H1 (cell line): ENCODE measurements at regions not wholly inside any gene's neighbourhood (a gene's known extent, or its start where the extent isn't known, plus 50 kb on each side); places are given as distances from the start of the nearest gene placed in this dataset.

Source experiments
- CTCF ChIA-PET: fragments of 300-600 bp; sonication (Branson Sonifier 250); formaldehyde crosslinking; loops from one replicate; lab custom pipeline; 2021; ENCODE audit not compliant: partially characterized antibody; lab: Charles Lee
- POLR2A ChIA-PET: fragments of 300-600 bp; sonication (Branson Sonifier 250); formaldehyde crosslinking; loops from one replicate; lab custom pipeline; 2021; ENCODE audit warnings: inconsistent platforms; ENCODE audit not compliant: partially characterized antibody; lab: Charles Lee
- DNase-seq, 2 experiments: peaks; one replicate each; pipeline versions ENCODE4 v3.0.0 to v3.0.0-alpha.2; 2010 to 2022; ENCODE audit warnings: low spot score in 2 of 2, low read depth in 1 of 2, mixed read lengths in 1 of 2
- FAIRE-seq: peaks from 2 replicates; lab custom pipeline; 2011; peaks lifted over from hg19 to GRCh38; lab: Jason Lieb, UNC
- H2AFZ ChIP-seq: 2 replicates; pipeline ENCODE4 v1.8.1; 2012; ENCODE audit warnings: low read length, inconsistent platforms
- H2AK5ac ChIP-seq: 2 replicates; pipeline ENCODE4 v1.6.1; 2013; ENCODE audit warnings: low read depth, low read length
- H2BK120ac ChIP-seq: replicated peaks from 2 replicates; pipeline ENCODE3; 2013; ENCODE audit warnings: low read depth, low read length, inconsistent platforms
- H2BK12ac ChIP-seq: 2 replicates; pipeline ENCODE4 v1.6.1; 2013; ENCODE audit warnings: low read depth, low read length
- H2BK15ac ChIP-seq: 2 replicates; pipeline ENCODE4 v1.6.1; 2013; ENCODE audit warnings: low read length
- H2BK20ac ChIP-seq: 2 replicates; pipeline ENCODE4 v1.6.1; 2013; ENCODE audit warnings: low read length
- H2BK5ac ChIP-seq: 2 replicates; pipeline ENCODE4 v1.6.1; 2013; ENCODE audit warnings: low read depth, low read length
- H3K14ac ChIP-seq: 2 replicates; pipeline ENCODE4 v1.6.1; 2013; ENCODE audit warnings: inconsistent platforms; ENCODE audit not compliant: insufficient read length
- H3K18ac ChIP-seq: 2 replicates; pipeline ENCODE4 v1.6.1; 2013; ENCODE audit warnings: low read length; ENCODE audit errors: extremely low read depth
- H3K23ac ChIP-seq: 2 replicates; pipeline ENCODE4 v1.6.1; 2013; ENCODE audit warnings: inconsistent platforms; ENCODE audit not compliant: insufficient read length
- H3K23me2 ChIP-seq: 2 replicates; pipeline ENCODE4 v1.6.1; 2013; ENCODE audit warnings: low read depth, low read length
- H3K27ac ChIP-seq: 2 replicates; pipeline ENCODE4 v1.6.1; 2011; ENCODE audit warnings: low read depth, low read length, inconsistent platforms
- H3K27me3 ChIP-seq, 4 experiments: replicated peaks in 1 of 4; 1 replicate in 1 of 4; 2 replicates in 3 of 4; pipeline versions ENCODE4 v1.6.1 to v1.8.1; 2011 to 2013; ENCODE audit warnings: low read length in 3 of 4, mild to moderate bottlenecking in 3 of 4, inconsistent platforms in 2 of 4, mixed read lengths in 2 of 4, moderate library complexity in 1 of 4; ENCODE audit not compliant: control insufficient read depth in 3 of 4, insufficient read depth in 3 of 4; ENCODE audit errors: extremely low read depth in 1 of 4
- H3K36me3 ChIP-seq, 4 experiments: 2 replicates each; pipeline versions ENCODE4 v1.6.1 to v1.8.1; 2011 to 2013; ENCODE audit warnings: mild to moderate bottlenecking in 4 of 4, low read length in 3 of 4, moderate library complexity in 2 of 4, control low read depth in 1 of 4, inconsistent platforms in 1 of 4; ENCODE audit not compliant: insufficient read depth in 4 of 4, control insufficient read depth in 2 of 4
- H3K4ac ChIP-seq: replicated peaks from 2 replicates; pipeline ENCODE3; 2013; ENCODE audit warnings: low read length, low read depth, mixed read lengths, inconsistent platforms; ENCODE audit not compliant: insufficient read length
- H3K4me1 ChIP-seq, 4 experiments: replicated peaks in 1 of 4; 1 replicate in 1 of 4; 2 replicates in 3 of 4; pipeline versions ENCODE4 v1.6.1 to v1.8.1; 2011 to 2013; ENCODE audit warnings: low read length in 3 of 4, inconsistent platforms in 2 of 4, mixed read lengths in 1 of 4; ENCODE audit not compliant: insufficient read depth in 4 of 4, control insufficient read depth in 3 of 4
- H3K4me2 ChIP-seq, 2 experiments: 2 replicates each; pipeline versions ENCODE4 v1.6.1 to v1.8.1; 2011 to 2013; ENCODE audit warnings: low read depth in 2 of 2, low read length in 2 of 2, control low read depth in 1 of 2, inconsistent platforms in 1 of 2, mild to moderate bottlenecking in 1 of 2; ENCODE audit not compliant: insufficient read depth in 1 of 2
- H3K4me3 ChIP-seq, 4 experiments: fragments of 200-600, 300-600 bp in 1 of 4; sonication (generic), shearing (Covaris generic), sonication (Bioruptor Twin) in 1 of 4; 2 replicates each; pipeline versions ENCODE4 v1.5.1 to v1.8.1; 2011 to 2016; ENCODE audit warnings: low read length in 4 of 4, low read depth in 3 of 4, control low read depth in 2 of 4, inconsistent platforms in 2 of 4, mild to moderate bottlenecking in 2 of 4, mixed read lengths in 1 of 4, moderate library complexity in 1 of 4; ENCODE audit not compliant: insufficient read depth in 2 of 4; ENCODE audit errors: extremely low read depth in 1 of 4
- H3K56ac ChIP-seq: replicated peaks from 2 replicates; pipeline ENCODE3; 2013; ENCODE audit warnings: low read depth, mild to moderate bottlenecking, mixed read lengths, low read length, inconsistent platforms; ENCODE audit not compliant: insufficient read length
- H3K79me1 ChIP-seq: 2 replicates; pipeline ENCODE4 v1.6.1; 2013; ENCODE audit warnings: low read depth, low read length, control low read depth
- H3K79me2 ChIP-seq, 2 experiments: 2 replicates each; pipeline versions ENCODE4 v1.6.1 to v1.8.1; 2012 to 2013; ENCODE audit warnings: low read length in 2 of 2, mild to moderate bottlenecking in 2 of 2, inconsistent platforms in 1 of 2; ENCODE audit not compliant: insufficient read depth in 2 of 2, control insufficient read depth in 1 of 2
- H3K9ac ChIP-seq, 4 experiments: replicated peaks in 1 of 4; 1 replicate in 1 of 4; 2 replicates in 3 of 4; pipeline versions ENCODE4 v1.6.1 to v1.8.1; 2011 to 2013; ENCODE audit warnings: low read depth in 3 of 4, low read length in 3 of 4, control low read depth in 2 of 4, mild to moderate bottlenecking in 2 of 4, moderate library complexity in 2 of 4, inconsistent platforms in 1 of 4; ENCODE audit errors: extremely low read depth in 1 of 4
- H3K9me3 ChIP-seq, 2 experiments: 2 replicates each; pipeline versions ENCODE4 v1.6.1 to v1.8.1; 2012 to 2013; ENCODE audit warnings: mild to moderate bottlenecking in 2 of 2, moderate library complexity in 2 of 2, control low read depth in 1 of 2, inconsistent platforms in 1 of 2, low read depth in 1 of 2, low read length in 1 of 2, mixed read lengths in 1 of 2; ENCODE audit not compliant: insufficient read depth in 2 of 2
- H4K20me1 ChIP-seq, 2 experiments: replicated peaks in 1 of 2; 2 replicates each; pipeline versions ENCODE3 to v1.8.1; 2011 to 2013; ENCODE audit warnings: inconsistent platforms in 2 of 2, low read length in 2 of 2, mild to moderate bottlenecking in 1 of 2; ENCODE audit not compliant: insufficient read depth in 2 of 2, control insufficient read depth in 1 of 2
- H4K5ac ChIP-seq: 2 replicates; pipeline ENCODE4 v1.6.1; 2013; ENCODE audit warnings: low read length, low read depth, mixed read lengths, inconsistent platforms; ENCODE audit not compliant: insufficient read length
- H4K8ac ChIP-seq: 2 replicates; pipeline ENCODE4 v1.8.0; 2013; ENCODE audit warnings: mild to moderate bottlenecking, moderate library complexity, low read length, inconsistent platforms; ENCODE audit not compliant: insufficient read depth; ENCODE audit errors: extremely low read depth
- H4K91ac ChIP-seq: replicated peaks from 2 replicates; pipeline ENCODE3; 2013; ENCODE audit warnings: low read length, mixed read lengths, inconsistent platforms; ENCODE audit not compliant: insufficient read length
- BCL11A ChIP-seq, 2 experiments: IDR thresholded peaks; one replicate each; pipeline ENCODE4 v1.6.1; 2011; ENCODE audit warnings: low read depth in 2 of 2, low read length in 2 of 2, mild to moderate bottlenecking in 2 of 2
- CBX5 ChIP-seq: fragments of 300-800, 300-1000 bp; sonication (generic); IDR thresholded peaks from 2 replicates; pipeline ENCODE4 v1.7.1; 2016; ENCODE audit warnings: antibody characterized with exemption, low read length, low read depth
- CBX8 ChIP-seq: fragments of 300-800, 300-1000 bp; sonication (generic); IDR thresholded peaks from 2 replicates; pipeline ENCODE4 v1.7.1; 2016; ENCODE audit warnings: low read depth, low read length, borderline replicate concordance
- CEBPB ChIP-seq: IDR thresholded peaks from 2 replicates; pipeline ENCODE4 v1.6.1; 2012; ENCODE audit warnings: low read depth, low read length
- CHD1 ChIP-seq: IDR thresholded peaks from 2 replicates; pipeline ENCODE4 v1.6.1; 2012; ENCODE audit warnings: low read depth, low read length, improper control_type of control experiment
- EZH2 ChIP-seq: fragments of 200-600 bp; sonication (generic); IDR thresholded peaks from 2 replicates; pipeline ENCODE4 v1.7.1; 2012; ENCODE audit warnings: low read depth, mild to moderate bottlenecking, moderate library complexity, low read length, inconsistent platforms; ENCODE audit not compliant: severe bottlenecking
- JUND ChIP-seq: IDR thresholded peaks from 2 replicates; pipeline ENCODE4 v1.6.1; 2011; ENCODE audit warnings: mild to moderate bottlenecking, improper control_type of control experiment, low read length
- KDM4A ChIP-seq: IDR thresholded peaks from one replicate; pipeline ENCODE4 v1.7.1; 2012; ENCODE audit warnings: low read depth, mild to moderate bottlenecking, moderate library complexity, low read length, inconsistent platforms; ENCODE audit not compliant: severe bottlenecking
- POLR2A ChIP-seq, 2 experiments: IDR thresholded peaks; 1 replicate in 1 of 2; 2 replicates in 1 of 2; pipeline ENCODE4 v1.6.1; 2011; ENCODE audit warnings: low read depth in 2 of 2, low read length in 2 of 2, mild to moderate bottlenecking in 2 of 2; ENCODE audit errors: control extremely low read depth in 1 of 2
- POLR2AphosphoS5 ChIP-seq: IDR thresholded peaks from 2 replicates; pipeline ENCODE4 v1.6.1; 2011; ENCODE audit warnings: low read depth, low read length
- RAD21 ChIP-seq, 2 experiments: IDR thresholded peaks in 1 of 2; conservative IDR thresholded peaks in 1 of 2; 2 replicates each; pipeline ENCODE4 v1.6.1; 2011; ENCODE audit warnings: low read depth in 2 of 2, low read length in 2 of 2, improper control_type of control experiment in 1 of 2, inconsistent platforms in 1 of 2, mild to moderate bottlenecking in 1 of 2, moderate library complexity in 1 of 2
- RBBP5 ChIP-seq: IDR thresholded peaks from 2 replicates; pipeline ENCODE4 v1.7.1; 2012; ENCODE audit warnings: low read depth, mild to moderate bottlenecking, inconsistent platforms, low read length, moderate library complexity, borderline replicate concordance
- TAF1 ChIP-seq: IDR thresholded peaks from 2 replicates; pipeline ENCODE4 v1.6.1; 2011; ENCODE audit warnings: mild to moderate bottlenecking, low read depth, low read length
- WGBS, 2 experiments: shearing (Covaris generic) in 1 of 2; methylation state at CpG; one replicate each; pipeline versions ENCODE4 v1.1.6 to v1.1.7; 2013 to 2015; ENCODE audit warnings: low lambda C conversion rate in 2 of 2, mixed read lengths in 2 of 2, inconsistent platforms in 1 of 2, low coverage in 1 of 2, missing lambda C conversion rate in 1 of 2; ENCODE audit not compliant: insufficient replicate concordance in 2 of 2, insufficient coverage in 1 of 2, insufficient read length in 1 of 2; ENCODE audit errors: extremely low coverage in 1 of 2, missing lambda C conversion rate in 1 of 2; 5-methylcytosine and 5-hydroxymethylcytosine counted together
- TF ChIP-seq, protein P1 (sequence below): IDR thresholded peaks from 2 replicates; pipeline ENCODE4 v1.6.1; 2012; ENCODE audit warnings: low read length, inconsistent platforms

DNA sequence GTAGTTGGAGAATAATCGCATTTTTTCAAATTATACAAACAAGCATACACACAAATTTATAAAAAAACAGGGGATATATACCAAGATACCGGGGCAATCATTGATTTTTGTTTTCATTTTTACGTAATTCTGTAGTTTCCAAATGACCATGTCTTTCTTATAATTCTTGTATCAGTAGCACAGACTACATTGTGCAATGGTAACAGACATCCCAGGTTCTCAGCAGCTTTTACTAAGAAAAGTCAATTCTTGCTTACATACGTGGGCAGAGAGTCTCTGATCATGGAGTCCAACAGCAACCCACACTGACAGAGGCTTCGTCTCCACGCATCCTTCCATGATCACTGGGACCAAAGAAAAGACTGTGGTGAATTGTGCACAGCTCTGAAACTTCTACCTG lies 441.3 kb downstream of the TBL1XR1 start:
- Histone ChIP-seq H4K8ac (no peak overlapping the region), H2BK12ac (no peak overlapping the region), H3K23me2 (no peaks in the 10 kb centered on the region), H2BK15ac (no peak overlapping the region), H3K14ac (no peak overlapping the region), H3K4me2 (no peak overlapping the region), H4K20me1 (no peaks in the 10 kb centered on the region), H4K5ac (no peak overlapping the region), H3K23ac (no peak overlapping the region), H3K9ac (no peak overlapping the region), H3K27ac (no peak overlapping the region), H4K91ac (no peak overlapping the region), H2AK5ac (no peak overlapping the region), H3K79me1 (no peaks in the 10 kb centered on the region), H2BK120ac (no peak overlapping the region), H3K4ac (no peak overlapping the region), H2BK20ac (no peak overlapping the region), H3K27me3 (no peaks in the 10 kb centered on the region), H3K4me3 (no peak overlapping the region), H3K18ac (no peak overlapping the region), H3K79me2 (no peaks in the 10 kb centered on the region), H2AFZ (no peak overlapping the region), H3K36me3 (no peaks in the 10 kb centered on the region), H3K9me3 (no peaks in the 10 kb centered on the region), H3K56ac (no peak overlapping the region), H2BK5ac (no peak overlapping the region), H3K4me1 (no peaks in the 10 kb centered on the region)
- FAIRE-seq (no peak), DNase-seq (no peak)
- WGBS, 2 experiments: 89% methylated on average over 6 of the region's 6 CpGs; no CpG with 5 or more reads in 1 of the 2 experiments
- ChIA-PET POLR2A (no interaction called here), CTCF (interaction anchor here (0.6 kb wide), 1 partner anchor 20 kb away, joined by 3 read pairs; no protein-coding TSS in a partner anchor)
- TF ChIP-seq BCL11A (IDR thresholded peaks at IDR 0.05; ENCODE audit: low read depth in 2 of 2, low read length in 2 of 2): no peak
- no peak for TF ChIP-seq CHD1
- no peak for TF ChIP-seq RBBP5
- TF ChIP-seq RAD21 (IDR thresholded peaks at IDR 0.05 in 1 of 2, conservative IDR thresholded peaks at IDR 0.05 in 1 of 2; ENCODE audit: low read depth in 2 of 2, low read length in 2 of 2): no peak
- no peak for TF ChIP-seq EZH2
- TF ChIP-seq KDM4A: no peak
- TF ChIP-seq, protein P1, sequence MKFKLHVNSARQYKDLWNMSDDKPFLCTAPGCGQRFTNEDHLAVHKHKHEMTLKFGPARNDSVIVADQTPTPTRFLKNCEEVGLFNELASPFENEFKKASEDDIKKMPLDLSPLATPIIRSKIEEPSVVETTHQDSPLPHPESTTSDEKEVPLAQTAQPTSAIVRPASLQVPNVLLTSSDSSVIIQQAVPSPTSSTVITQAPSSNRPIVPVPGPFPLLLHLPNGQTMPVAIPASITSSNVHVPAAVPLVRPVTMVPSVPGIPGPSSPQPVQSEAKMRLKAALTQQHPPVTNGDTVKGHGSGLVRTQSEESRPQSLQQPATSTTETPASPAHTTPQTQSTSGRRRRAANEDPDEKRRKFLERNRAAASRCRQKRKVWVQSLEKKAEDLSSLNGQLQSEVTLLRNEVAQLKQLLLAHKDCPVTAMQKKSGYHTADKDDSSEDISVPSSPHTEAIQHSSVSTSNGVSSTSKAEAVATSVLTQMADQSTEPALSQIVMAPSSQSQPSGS: no peak
- TF ChIP-seq CBX5: no peak
- no peak for TF ChIP-seq JUND
- TF ChIP-seq TAF1: no peak
- TF ChIP-seq POLR2AphosphoS5: no peak
- TF ChIP-seq CBX8: no peak
- TF ChIP-seq CEBPB: no peak
- TF ChIP-seq POLR2A (IDR thresholded peaks at IDR 0.05; ENCODE audit: control extremely low read depth in 1 of 2, low read depth in 2 of 2, low read length in 2 of 2): no peak
